ENCODE measurements at regions not wholly inside any gene's neighbourhood (a gene's known extent, or its start where the extent isn't known, plus 50 kb on each side); places are given as distances from the start of the nearest gene placed in this dataset.

DNA sequence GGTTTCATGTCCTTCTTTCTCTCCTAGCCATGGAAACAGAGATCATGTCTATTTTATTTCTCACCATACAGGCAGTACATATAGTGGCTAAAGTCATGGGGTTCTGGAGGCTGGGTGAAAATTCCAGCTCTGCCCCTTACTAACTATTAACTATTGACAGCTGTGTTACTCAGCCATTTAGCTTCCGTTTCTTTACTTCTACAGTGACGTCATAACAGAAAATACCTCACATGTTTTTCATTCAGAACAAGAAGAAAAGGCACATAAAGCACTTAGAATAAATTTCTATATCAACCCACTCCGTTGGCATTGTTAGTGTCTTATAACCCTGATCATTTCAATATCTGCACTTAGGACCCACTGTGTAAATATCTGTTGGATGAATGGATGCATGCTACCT, 1506.9 kb upstream of the TMEM132C start:
- Histone ChIP-seq H3K27ac (ENCODE audit: low read length) (no peak overlapping the region), H3K79me2 (replicated peaks; ENCODE audit: insufficient read depth, low read length) (no peaks in the 10 kb centered on the region), H3K4me2 (ENCODE audit: low read length) (no peak overlapping the region), H3F3A (ENCODE audit: insufficient read depth, low read length, poor library complexity, severe bottlenecking) (no peaks in the 10 kb centered on the region), H2AFZ (ENCODE audit: low read depth, low read length) (no peak overlapping the region), H3K9me2 (ENCODE audit: insufficient read depth, low read length) (no peaks in the 10 kb centered on the region), H3K4me3 (ENCODE audit: low read length) (no peak overlapping the region), H3K36me3 (ENCODE audit: insufficient read depth, low read length) (no peaks in the 10 kb centered on the region), H3K27me3 (ENCODE audit: insufficient read depth, low read depth, low read length) (no peaks in the 10 kb centered on the region), H3K9me3 (ENCODE audit: low read length) (no peaks in the 10 kb centered on the region), H4K20me1 (ENCODE audit: insufficient read depth) (no peaks in the 10 kb centered on the region), H3K9ac (ENCODE audit: low read length) (no peak overlapping the region)
- TF ChIP-seq POLR2AphosphoS5 (IDR thresholded peaks at IDR 0.05) (no peak), SMC3 (conservative IDR thresholded peaks at IDR 0.05; ENCODE audit: poor library complexity) (no peak), EZH2 (IDR thresholded peaks at IDR 0.05; ENCODE audit: borderline replicate concordance, insufficient read depth, low read length, poor library complexity, severe bottlenecking) (no peak), RAD21 (conservative IDR thresholded peaks at IDR 0.05) (no peak), MXI1 (conservative IDR thresholded peaks at IDR 0.05; ENCODE audit: poor library complexity, severe bottlenecking) (no peak), EP300 (conservative IDR thresholded peaks at IDR 0.05; ENCODE audit: poor library complexity, severe bottlenecking) (no peak), TAF1 (IDR thresholded peaks at IDR 0.05; ENCODE audit: low read depth) (no peak)
- TF ChIP-seq, protein P1, sequence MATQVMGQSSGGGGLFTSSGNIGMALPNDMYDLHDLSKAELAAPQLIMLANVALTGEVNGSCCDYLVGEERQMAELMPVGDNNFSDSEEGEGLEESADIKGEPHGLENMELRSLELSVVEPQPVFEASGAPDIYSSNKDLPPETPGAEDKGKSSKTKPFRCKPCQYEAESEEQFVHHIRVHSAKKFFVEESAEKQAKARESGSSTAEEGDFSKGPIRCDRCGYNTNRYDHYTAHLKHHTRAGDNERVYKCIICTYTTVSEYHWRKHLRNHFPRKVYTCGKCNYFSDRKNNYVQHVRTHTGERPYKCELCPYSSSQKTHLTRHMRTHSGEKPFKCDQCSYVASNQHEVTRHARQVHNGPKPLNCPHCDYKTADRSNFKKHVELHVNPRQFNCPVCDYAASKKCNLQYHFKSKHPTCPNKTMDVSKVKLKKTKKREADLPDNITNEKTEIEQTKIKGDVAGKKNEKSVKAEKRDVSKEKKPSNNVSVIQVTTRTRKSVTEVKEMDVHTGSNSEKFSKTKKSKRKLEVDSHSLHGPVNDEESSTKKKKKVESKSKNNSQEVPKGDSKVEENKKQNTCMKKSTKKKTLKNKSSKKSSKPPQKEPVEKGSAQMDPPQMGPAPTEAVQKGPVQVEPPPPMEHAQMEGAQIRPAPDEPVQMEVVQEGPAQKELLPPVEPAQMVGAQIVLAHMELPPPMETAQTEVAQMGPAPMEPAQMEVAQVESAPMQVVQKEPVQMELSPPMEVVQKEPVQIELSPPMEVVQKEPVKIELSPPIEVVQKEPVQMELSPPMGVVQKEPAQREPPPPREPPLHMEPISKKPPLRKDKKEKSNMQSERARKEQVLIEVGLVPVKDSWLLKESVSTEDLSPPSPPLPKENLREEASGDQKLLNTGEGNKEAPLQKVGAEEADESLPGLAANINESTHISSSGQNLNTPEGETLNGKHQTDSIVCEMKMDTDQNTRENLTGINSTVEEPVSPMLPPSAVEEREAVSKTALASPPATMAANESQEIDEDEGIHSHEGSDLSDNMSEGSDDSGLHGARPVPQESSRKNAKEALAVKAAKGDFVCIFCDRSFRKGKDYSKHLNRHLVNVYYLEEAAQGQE (IDR thresholded peaks at IDR 0.05; ENCODE audit: borderline replicate concordance) = no peak
- TF ChIP-seq, protein P2, sequence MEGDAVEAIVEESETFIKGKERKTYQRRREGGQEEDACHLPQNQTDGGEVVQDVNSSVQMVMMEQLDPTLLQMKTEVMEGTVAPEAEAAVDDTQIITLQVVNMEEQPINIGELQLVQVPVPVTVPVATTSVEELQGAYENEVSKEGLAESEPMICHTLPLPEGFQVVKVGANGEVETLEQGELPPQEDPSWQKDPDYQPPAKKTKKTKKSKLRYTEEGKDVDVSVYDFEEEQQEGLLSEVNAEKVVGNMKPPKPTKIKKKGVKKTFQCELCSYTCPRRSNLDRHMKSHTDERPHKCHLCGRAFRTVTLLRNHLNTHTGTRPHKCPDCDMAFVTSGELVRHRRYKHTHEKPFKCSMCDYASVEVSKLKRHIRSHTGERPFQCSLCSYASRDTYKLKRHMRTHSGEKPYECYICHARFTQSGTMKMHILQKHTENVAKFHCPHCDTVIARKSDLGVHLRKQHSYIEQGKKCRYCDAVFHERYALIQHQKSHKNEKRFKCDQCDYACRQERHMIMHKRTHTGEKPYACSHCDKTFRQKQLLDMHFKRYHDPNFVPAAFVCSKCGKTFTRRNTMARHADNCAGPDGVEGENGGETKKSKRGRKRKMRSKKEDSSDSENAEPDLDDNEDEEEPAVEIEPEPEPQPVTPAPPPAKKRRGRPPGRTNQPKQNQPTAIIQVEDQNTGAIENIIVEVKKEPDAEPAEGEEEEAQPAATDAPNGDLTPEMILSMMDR (IDR thresholded peaks at IDR 0.05; ENCODE audit: poor library complexity, severe bottlenecking) = no peak

DNA sequence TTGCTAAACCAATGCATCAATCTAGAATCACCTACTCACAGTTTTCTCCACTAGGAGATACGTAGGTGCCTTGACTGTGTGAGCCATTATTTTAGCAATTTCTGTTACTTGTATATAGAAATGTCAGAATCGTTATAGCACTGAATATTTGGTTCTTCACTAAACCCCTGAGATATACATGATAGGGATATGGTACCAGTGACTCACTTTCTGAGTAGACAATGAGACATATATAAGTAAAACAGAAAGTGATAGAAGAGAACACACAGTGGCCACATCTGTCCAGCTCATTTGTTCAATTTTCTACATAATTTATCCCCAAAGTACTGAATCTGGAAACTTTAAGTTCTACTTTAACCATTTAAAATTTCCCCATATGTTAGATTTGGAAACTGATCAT, 1505.5 kb upstream of the TMEM132C start:
- H3K4me3 ChIP-seq (ENCODE audit: low read length) = no peak overlapping the region
- no peak overlapping the region for H3K27ac ChIP-seq (ENCODE audit: low read length)
- H3K79me2 ChIP-seq (replicated peaks; ENCODE audit: insufficient read depth, low read length) = no peaks in the 10 kb centered on the region
- H3K9me3 ChIP-seq (ENCODE audit: low read length) = no peaks in the 10 kb centered on the region
- H3K27me3 ChIP-seq (ENCODE audit: insufficient read depth, low read depth, low read length) = no peaks in the 10 kb centered on the region
- no peak overlapping the region for H3K4me2 ChIP-seq (ENCODE audit: low read length)
- no peaks in the 10 kb centered on the region for H3F3A ChIP-seq (ENCODE audit: insufficient read depth, low read length, poor library complexity, severe bottlenecking)
- no peaks in the 10 kb centered on the region for H3K9me2 ChIP-seq (ENCODE audit: insufficient read depth, low read length)
- H2AFZ ChIP-seq (ENCODE audit: low read depth, low read length) = no peak overlapping the region
- no peaks in the 10 kb centered on the region for H3K36me3 ChIP-seq (ENCODE audit: insufficient read depth, low read length)
- H4K20me1 ChIP-seq (ENCODE audit: insufficient read depth) = no peaks in the 10 kb centered on the region
- no peak overlapping the region for H3K9ac ChIP-seq (ENCODE audit: low read length)
- TF ChIP-seq SMC3 (conservative IDR thresholded peaks at IDR 0.05; ENCODE audit: poor library complexity) (no peak), POLR2AphosphoS5 (IDR thresholded peaks at IDR 0.05) (no peak), RAD21 (conservative IDR thresholded peaks at IDR 0.05) (no peak), EP300 (conservative IDR thresholded peaks at IDR 0.05; ENCODE audit: poor library complexity, severe bottlenecking) (no peak), EZH2 (IDR thresholded peaks at IDR 0.05; ENCODE audit: borderline replicate concordance, insufficient read depth, low read length, poor library complexity, severe bottlenecking) (no peak), MXI1 (conservative IDR thresholded peaks at IDR 0.05; ENCODE audit: poor library complexity, severe bottlenecking) (no peak), TAF1 (IDR thresholded peaks at IDR 0.05; ENCODE audit: low read depth) (no peak)
- TF ChIP-seq, protein P1 (IDR thresholded peaks at IDR 0.05; ENCODE audit: borderline replicate concordance) = no peak
- TF ChIP-seq, protein P2 (IDR thresholded peaks at IDR 0.05; ENCODE audit: poor library complexity, severe bottlenecking) = no peak
